HepG2 (cell line): ENCODE measurements at regions not wholly inside any gene's neighbourhood (a gene's known extent, or its start where the extent isn't known, plus 50 kb on each side); places are given as distances from the start of the nearest gene placed in this dataset.

ENCODE experiments used
- ATAC-seq: fragments of 200-7000 bp; cut with Tn5 transposase; 3 replicates; pipeline ENCODE4 v1.9.1; 2020; ENCODE audit warnings: mild to moderate bottlenecking, moderate library complexity
- BruUV-seq: library from RNA; stranded (reverse); fragments of 400-500 nt; replicated peaks from 2 replicates; lab custom pipeline; 2021; lab: Mats Ljungman, UMichigan
- CTCF ChIA-PET: fragments of 300-600 bp; formaldehyde crosslinking; extraction: SDS; loops from one replicate; lab custom pipeline; 2021; ENCODE audit warnings: low total read pairs, inconsistent platforms, low intra/inter-chr PET ratio; lab: Yijun Ruan, JAX
- POLR2A ChIA-PET: fragments of 350-600 bp; sonication (Branson Sonifier 250); formaldehyde crosslinking; loops from one replicate; lab custom pipeline; 2020; ENCODE audit warnings: antibody characterized with exemption, inconsistent platforms; lab: Yijun Ruan, JAX
- DNase-seq: peaks from one replicate; pipeline ENCODE4 v3.0.0-alpha.2; 2015; ENCODE audit warnings: low spot score
- FAIRE-seq: peaks from 3 replicates; lab custom pipeline; 2011; peaks lifted over from hg19 to GRCh38; lab: Jason Lieb, UNC
- H2AFZ ChIP-seq: one replicate; pipeline ENCODE4 v1.6.1; 2011; ENCODE audit warnings: low read length, inconsistent platforms
- H3K27ac ChIP-seq: fragments of 300-600 bp; 3 replicates; pipeline ENCODE4 v1.8.0; 2011; ENCODE audit warnings: mixed run types, mild to moderate bottlenecking, mixed read lengths, low read length, inconsistent platforms; ENCODE audit not compliant: insufficient read depth; ENCODE audit errors: extremely low read length
- H3K27me3 ChIP-seq, 2 experiments: fragments of 200-600 bp in 1 of 2; 2 replicates in 1 of 2; 3 replicates in 1 of 2; pipeline versions ENCODE4 v1.6.0 to v1.8.0; 2011; ENCODE audit warnings: low read length in 2 of 2, mild to moderate bottlenecking in 2 of 2, moderate library complexity in 2 of 2, inconsistent platforms in 1 of 2; ENCODE audit not compliant: insufficient read depth in 2 of 2, control insufficient read depth in 1 of 2
- H3K36me3 ChIP-seq, 2 experiments: fragments of 200-600 bp in 1 of 2; replicated peaks in 1 of 2; 2 replicates in 1 of 2; 3 replicates in 1 of 2; pipeline versions ENCODE4 v1.5.1 to v1.8.0; 2011; ENCODE audit warnings: low read length in 2 of 2, inconsistent platforms in 1 of 2; ENCODE audit not compliant: insufficient read depth in 2 of 2, control insufficient read depth in 1 of 2
- H3K4me1 ChIP-seq: 2 replicates; pipeline ENCODE4 v1.5.1; 2012; ENCODE audit warnings: low read length, inconsistent platforms; ENCODE audit not compliant: insufficient read depth
- H3K4me2 ChIP-seq: 2 replicates; pipeline ENCODE4 v1.6.0; 2011; ENCODE audit warnings: low read depth, low read length, inconsistent platforms
- H3K4me3 ChIP-seq, 3 experiments: fragments of 200-600 bp in 1 of 3; sonication (generic), shearing (Covaris generic) in 1 of 3; replicated peaks in 1 of 3; 2 replicates each; pipeline ENCODE4 v1.5.1; 2011 to 2016; ENCODE audit warnings: low read length in 3 of 3, inconsistent platforms in 2 of 3, low read depth in 2 of 3, mild to moderate bottlenecking in 2 of 3, control low read depth in 1 of 3, mixed read lengths in 1 of 3; ENCODE audit not compliant: insufficient read depth in 1 of 3
- H3K79me2 ChIP-seq: one replicate; pipeline ENCODE4 v1.6.1; 2011; ENCODE audit warnings: low read length, inconsistent platforms; ENCODE audit not compliant: insufficient read depth
- H3K9ac ChIP-seq: 2 replicates; pipeline ENCODE4 v1.6.0; 2011; ENCODE audit warnings: mild to moderate bottlenecking, low read depth, low read length, inconsistent platforms; ENCODE audit not compliant: insufficient read depth
- H3K9me3 ChIP-seq: 2 replicates; pipeline ENCODE4 v1.5.1; 2012; ENCODE audit warnings: mild to moderate bottlenecking, low read length
- H4K20me1 ChIP-seq: 2 replicates; pipeline ENCODE4 v1.6.0; 2011; ENCODE audit warnings: inconsistent platforms, mild to moderate bottlenecking, low read length, moderate library complexity; ENCODE audit not compliant: insufficient read depth
- MEF2D ChIP-seq: sonication (generic); formaldehyde crosslinking; IDR thresholded peaks from 2 replicates; pipeline ENCODE4 v1.5.1; 2020; ENCODE audit warnings: mild to moderate bottlenecking, missing genetic modification reagents
- NFE2L2 ChIP-seq: fragments of 150-350 bp; IDR thresholded peaks from 2 replicates; pipeline ENCODE4 v1.6.1; 2014; ENCODE audit warnings: low read length
- NFIC ChIP-seq: IDR thresholded peaks from 2 replicates; pipeline ENCODE4 v1.6.1; 2012; ENCODE audit warnings: mild to moderate bottlenecking, low read length, inconsistent platforms
- NRL ChIP-seq: sonication (generic); formaldehyde crosslinking; IDR thresholded peaks from 2 replicates; pipeline ENCODE4 v1.5.0; 2020; ENCODE audit warnings: missing genetic modification reagents, mild to moderate bottlenecking, moderate library complexity, borderline replicate concordance
- SOX6 ChIP-seq, 2 experiments: fragments of 450-650 bp in 1 of 2; sonication (generic) in 1 of 2; formaldehyde crosslinking in 1 of 2; IDR thresholded peaks; 2 replicates each; pipeline versions ENCODE4 v1.4.0 to v1.6.1; 2017 to 2020; ENCODE audit warnings: antibody characterized with exemption in 1 of 2, mild to moderate bottlenecking in 1 of 2, missing genetic modification reagents in 1 of 2
- ZFP36L2 ChIP-seq: sonication (generic); formaldehyde crosslinking; IDR thresholded peaks from 2 replicates; pipeline ENCODE4 v1.4.0; 2020; ENCODE audit warnings: missing genetic modification reagents
- ZNF232 ChIP-seq: sonication (generic); formaldehyde crosslinking; IDR thresholded peaks from 2 replicates; pipeline ENCODE4 v1.4.0; 2020; ENCODE audit warnings: missing genetic modification reagents, borderline replicate concordance
- WGBS: methylation state at CpG from one replicate; pipeline ENCODE4 v1.1.6; 2017; ENCODE audit warnings: low lambda C conversion rate; 5-methylcytosine and 5-hydroxymethylcytosine counted together
- in situ Hi-C: cut with HindIII; loops from 2 replicates; pipeline ENCODE4 v1.10.0; 2017; ENCODE audit warnings: low pct_unique_long_range_greater_than_20kb; ENCODE audit not compliant: extremely low pct_ligation_motif_present
- intact Hi-C: fragments of 100-400 bp; cut with micrococcal nuclease; formaldehyde crosslinking; loops from one replicate; pipeline ENCODE4 v1.10.0; 2022; ENCODE audit not compliant: unreplicated experiment

DNA sequence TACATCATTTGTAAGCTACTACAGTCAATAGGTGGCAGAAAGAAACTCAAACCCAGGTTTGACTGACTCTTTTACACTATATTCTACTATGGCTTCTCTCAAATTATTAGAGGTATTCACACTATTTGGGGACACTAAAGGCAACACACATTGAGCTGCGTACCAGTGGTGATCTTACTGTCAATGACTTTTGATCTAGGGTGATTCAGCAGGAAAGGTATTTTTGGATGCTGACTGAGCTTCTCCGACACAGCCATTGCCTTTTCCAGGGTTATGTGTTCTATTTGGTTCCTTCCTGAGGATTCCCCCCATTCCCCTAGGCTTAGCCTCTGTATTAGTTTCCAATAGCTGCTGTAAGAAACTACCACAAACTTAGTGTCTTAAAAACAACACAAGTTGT lies 73.2 kb upstream of the JAK1 start:
- 19% methylated on average over 2 of the region's 2 CpGs for WGBS
- Histone ChIP-seq H3K27me3 (no peaks in the 10 kb centered on the region; a peak in 1 of 5 replicates), H3K9ac (no peak overlapping the region), H2AFZ (no peak overlapping the region), H3K36me3 (no peaks in the 10 kb centered on the region), H3K27ac (no peak overlapping the region), H3K4me3 (no peak overlapping the region), H3K4me1 (peaks cover 9% of the 10 kb centered on the region; the same call in 1 of the 2 replicates), H3K9me3 (no peaks in the 10 kb centered on the region), H3K79me2 (no peaks in the 10 kb centered on the region), H3K4me2 (no peak overlapping the region), H4K20me1 (no peaks in the 10 kb centered on the region)
- FAIRE-seq (no peak), DNase-seq (no peak), ATAC-seq (no peak)
- BruUV-seq = no TSS peak
- intact Hi-C loops = no loop called here
- ChIA-PET CTCF (no interaction called here), POLR2A (no interaction called here)
- TF ChIP-seq MEF2D = no peak
- no peak for TF ChIP-seq NFE2L2
- TF ChIP-seq SOX6 (IDR thresholded peaks at IDR 0.05) = no peak
- TF ChIP-seq SOX6 (CRISPR knock-in tag; IDR thresholded peaks at IDR 0.05) = no peak
- no peak for TF ChIP-seq NRL (CRISPR knock-in tag)
- no peak for TF ChIP-seq NFIC
- in situ Hi-C loops = no loop called here

DNA sequence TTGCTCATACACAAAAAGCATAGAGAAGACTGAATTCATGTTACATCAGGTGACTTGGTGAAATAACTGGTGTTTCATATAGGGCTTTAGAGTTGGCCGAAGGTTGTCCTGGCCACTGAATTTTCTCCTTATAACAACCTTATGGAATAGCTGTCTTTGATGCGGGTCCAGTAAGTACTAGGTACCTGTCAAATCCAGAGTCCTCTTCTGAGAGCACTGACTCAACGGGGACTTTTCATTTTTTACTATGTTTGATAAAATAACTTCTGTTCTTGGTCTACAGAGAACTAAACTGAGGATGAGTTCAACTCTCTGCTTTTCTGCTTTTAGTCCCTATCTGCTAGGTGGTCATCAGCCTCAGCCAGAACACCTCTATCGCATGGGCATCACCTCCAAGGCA lies 76.1 kb upstream of the JAK1 start:
- no peak overlapping the region for H3K27ac ChIP-seq
- intact Hi-C loops (loop anchor here (5.0 kb wide), 1 partner anchor 180 kb away; no protein-coding TSS in a partner anchor), in situ Hi-C loops (no loop called here)
- H3K36me3 ChIP-seq = no peaks in the 10 kb centered on the region
- no peak for DNase-seq
- H3K9me3 ChIP-seq = no peaks in the 10 kb centered on the region
- no peaks in the 10 kb centered on the region for H3K79me2 ChIP-seq
- no peak overlapping the region for H3K9ac ChIP-seq
- no peak for TF ChIP-seq ZFP36L2 (CRISPR knock-in tag)
- TF ChIP-seq ZNF232 (CRISPR knock-in tag) = no peak
- no peak overlapping the region for H3K4me2 ChIP-seq
- no TSS peak for BruUV-seq
- H2AFZ ChIP-seq = no peak overlapping the region
- ChIA-PET POLR2A (no interaction called here), CTCF (no interaction called here)
- no peak for FAIRE-seq
- H3K4me3 ChIP-seq = no peak overlapping the region
- ATAC-seq = no peak
- 78% methylated on average over 4 of the region's 4 CpGs for WGBS
- peaks cover 9% of the 10 kb centered on the region; the same call in 1 of the 2 replicates for H3K4me1 ChIP-seq
- no peaks in the 10 kb centered on the region; a peak in 1 of 5 replicates for H3K27me3 ChIP-seq
- no peaks in the 10 kb centered on the region for H4K20me1 ChIP-seq
